Fibroblast of pulmonary artery (primary cell): ENCODE measurements at regions not wholly inside any gene's neighbourhood (a gene's known extent, or its start where the extent isn't known, plus 50 kb on each side); places are given as distances from the start of the nearest gene placed in this dataset.

Source experiments
- DNase-seq: peaks from one replicate; pipeline ENCODE4 v3.0.0-alpha.2; 2010; ENCODE audit warnings: low read depth
- H3K4me3 ChIP-seq: replicated peaks from 2 replicates; pipeline ENCODE4 v1.5.1; 2011; ENCODE audit warnings: low read depth, mild to moderate bottlenecking, control low read depth, low read length, moderate library complexity
- TF ChIP-seq, protein P1 (sequence below): IDR thresholded peaks from 2 replicates; pipeline ENCODE4 v1.5.1; 2011; ENCODE audit warnings: mild to moderate bottlenecking, control low read depth, low read length, inconsistent platforms; ENCODE audit errors: missing control alignments

DNA sequence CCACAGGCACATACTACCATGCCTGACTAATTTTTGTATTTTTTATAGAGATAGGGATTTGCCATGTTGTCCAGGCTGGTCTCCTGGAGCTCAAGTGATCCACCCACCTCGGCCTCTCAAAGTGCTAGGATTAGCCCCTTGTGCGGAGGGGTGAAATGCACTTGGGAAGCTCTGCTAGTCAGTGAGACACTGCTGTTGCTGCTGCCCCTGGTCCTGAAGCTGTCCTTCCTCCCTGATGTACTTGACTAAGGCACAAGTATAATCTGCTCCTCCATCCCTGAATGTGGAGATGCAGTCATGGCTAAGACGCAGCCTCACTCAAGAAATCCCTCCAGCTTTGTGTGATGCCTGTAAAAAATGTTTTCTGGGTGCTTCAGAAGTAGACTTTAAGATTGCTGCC is 124.5 kb downstream of the KCTD15 start:
- TF ChIP-seq, protein P1, sequence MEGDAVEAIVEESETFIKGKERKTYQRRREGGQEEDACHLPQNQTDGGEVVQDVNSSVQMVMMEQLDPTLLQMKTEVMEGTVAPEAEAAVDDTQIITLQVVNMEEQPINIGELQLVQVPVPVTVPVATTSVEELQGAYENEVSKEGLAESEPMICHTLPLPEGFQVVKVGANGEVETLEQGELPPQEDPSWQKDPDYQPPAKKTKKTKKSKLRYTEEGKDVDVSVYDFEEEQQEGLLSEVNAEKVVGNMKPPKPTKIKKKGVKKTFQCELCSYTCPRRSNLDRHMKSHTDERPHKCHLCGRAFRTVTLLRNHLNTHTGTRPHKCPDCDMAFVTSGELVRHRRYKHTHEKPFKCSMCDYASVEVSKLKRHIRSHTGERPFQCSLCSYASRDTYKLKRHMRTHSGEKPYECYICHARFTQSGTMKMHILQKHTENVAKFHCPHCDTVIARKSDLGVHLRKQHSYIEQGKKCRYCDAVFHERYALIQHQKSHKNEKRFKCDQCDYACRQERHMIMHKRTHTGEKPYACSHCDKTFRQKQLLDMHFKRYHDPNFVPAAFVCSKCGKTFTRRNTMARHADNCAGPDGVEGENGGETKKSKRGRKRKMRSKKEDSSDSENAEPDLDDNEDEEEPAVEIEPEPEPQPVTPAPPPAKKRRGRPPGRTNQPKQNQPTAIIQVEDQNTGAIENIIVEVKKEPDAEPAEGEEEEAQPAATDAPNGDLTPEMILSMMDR: no peak
- no peak for DNase-seq
- H3K4me3 ChIP-seq: no peak overlapping the region

GRCh38 chr19:33926306-33926705 is 129.6 kb downstream of the KCTD15 start:
- TF ChIP-seq, protein P1: no peak
- no peak overlapping the region for H3K4me3 ChIP-seq
- no peak for DNase-seq

DNA sequence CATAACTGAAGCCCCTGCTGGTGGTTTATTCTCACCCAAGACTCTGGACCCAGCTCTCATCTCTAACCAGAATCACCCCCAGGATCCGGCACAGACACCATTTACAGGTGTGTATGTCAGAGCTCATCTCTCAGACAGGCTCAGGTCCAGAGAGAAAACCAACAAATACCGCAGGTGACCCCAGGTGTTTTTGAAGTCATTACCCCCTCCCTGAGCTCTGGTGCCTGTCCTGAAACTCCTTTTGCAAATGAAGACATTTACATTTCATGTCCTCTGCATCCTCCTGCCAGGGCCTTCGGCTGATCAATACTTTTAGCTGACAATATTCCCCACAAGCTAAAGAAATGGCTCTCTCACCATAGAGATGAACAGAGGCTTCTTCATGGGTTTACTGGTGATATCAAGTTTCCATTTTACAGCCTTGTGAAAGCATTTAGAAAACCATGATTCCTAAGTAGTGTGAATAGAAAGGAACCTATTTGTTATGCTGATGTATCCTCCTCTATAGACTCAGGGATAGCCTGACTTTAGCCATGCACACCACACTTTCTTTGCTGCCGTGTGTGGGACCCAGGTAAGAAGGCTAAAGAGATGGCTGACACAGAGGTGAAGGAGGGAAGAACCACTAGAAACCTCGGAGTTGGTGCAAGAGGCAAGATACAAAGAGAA is 131.3 kb downstream of the KCTD15 start:
- DNase-seq: no peak
- no peak overlapping the region for H3K4me3 ChIP-seq
- TF ChIP-seq, protein P1: no peak

GRCh38 chr19:33928458-33928950 is 131.8 kb downstream of the KCTD15 start:
- TF ChIP-seq, protein P1: no peak
- H3K4me3 ChIP-seq: no peak overlapping the region
- no peak for DNase-seq

- TF ChIP-seq, protein P1: no peak
- DNase-seq: no peak
- no peak overlapping the region for H3K4me3 ChIP-seq
Observed at GRCh38 chr19:33933931-33934330, 137.3 kb downstream of the KCTD15 start.

DNA sequence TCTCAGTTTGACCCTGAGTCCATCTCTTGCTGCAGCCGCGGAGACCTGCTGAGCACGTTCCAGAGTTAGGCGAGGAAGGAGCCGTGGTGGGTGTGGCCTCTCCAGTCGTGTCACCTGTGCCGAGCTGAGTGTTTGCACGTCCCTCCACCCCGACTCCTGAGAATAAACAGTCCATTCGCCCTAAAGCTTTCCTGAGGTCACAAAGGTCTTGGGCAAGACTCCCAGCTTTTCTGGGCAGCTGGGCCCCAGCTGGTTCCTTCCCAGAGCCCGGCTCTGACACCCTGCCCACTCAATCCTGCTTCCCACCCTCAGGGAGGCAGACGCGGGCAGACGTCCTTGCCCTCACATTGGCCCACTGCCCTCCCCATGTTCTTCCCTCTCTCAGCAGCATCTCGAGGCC is 142.2 kb downstream of the KCTD15 start:
- no peak overlapping the region for H3K4me3 ChIP-seq
- no peak for DNase-seq
- TF ChIP-seq, protein P1: no peak

DNA sequence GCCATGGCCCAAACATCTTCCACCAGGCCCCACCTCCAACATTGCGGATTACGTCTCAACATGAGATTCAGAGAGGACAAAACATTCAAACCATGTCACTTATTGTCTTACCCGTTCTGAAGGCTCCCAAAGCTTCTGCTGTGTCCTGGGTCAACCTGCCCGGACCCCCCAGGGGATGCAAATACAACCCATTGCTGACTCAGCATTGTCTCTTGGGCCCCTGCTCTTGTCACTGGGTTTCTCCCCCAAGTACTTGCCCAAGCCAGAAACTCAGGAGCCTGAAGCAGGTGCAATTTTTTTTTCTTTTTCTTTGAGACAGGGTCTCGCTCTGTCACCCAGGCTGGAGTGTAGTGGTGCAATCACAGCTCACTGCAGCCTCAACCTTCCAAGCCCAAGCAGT is 144.5 kb downstream of the KCTD15 start:
- H3K4me3 ChIP-seq: no peak overlapping the region
- TF ChIP-seq, protein P1: no peak
- no peak for DNase-seq
